ENCODE measurements at regions not wholly inside any gene's neighbourhood (a gene's known extent, or its start where the extent isn't known, plus 50 kb on each side); places are given as distances from the start of the nearest gene placed in this dataset.

DNA sequence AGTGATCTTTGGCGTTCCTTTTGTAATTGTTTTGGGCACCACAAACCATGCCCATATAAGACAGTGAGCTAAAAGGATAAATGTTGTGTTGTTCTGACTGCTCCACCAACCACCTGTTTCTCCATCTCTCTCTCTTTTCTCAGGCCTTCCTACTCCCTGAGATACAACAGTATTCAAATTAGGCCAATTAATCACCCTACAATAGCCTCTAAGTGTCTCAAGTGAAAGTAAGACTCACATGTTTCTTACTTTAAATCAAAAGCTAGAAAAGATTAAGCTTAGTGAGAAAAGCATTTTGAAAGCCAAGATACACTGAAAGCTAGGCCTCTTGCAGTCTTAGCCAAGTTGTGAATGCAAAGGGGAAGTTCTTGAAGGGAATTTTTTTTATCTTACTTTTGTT, 268.8 kb upstream of the NREP start:
- DNase-seq (ENCODE audit: low read depth) = no peak

DNA sequence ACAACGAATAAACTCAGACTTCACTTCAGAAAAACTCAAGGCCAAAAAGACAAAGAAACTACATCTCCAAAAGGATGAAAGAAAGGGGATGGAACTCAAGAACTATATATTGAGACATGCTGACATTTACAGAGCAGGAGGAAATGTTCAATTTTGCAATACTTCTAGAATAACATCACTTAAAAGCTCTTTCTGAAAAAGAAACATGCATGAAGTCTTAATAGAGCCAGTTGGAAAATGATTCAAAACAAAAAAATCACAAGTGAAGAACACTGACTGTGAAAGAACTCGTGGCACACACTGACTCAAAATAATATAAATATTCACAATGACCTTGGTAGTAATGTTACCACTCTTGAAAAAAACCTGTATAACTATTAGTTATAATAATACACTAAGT, 267.8 kb upstream of the NREP start:
- DNase-seq (ENCODE audit: low read depth) = peak; percentile 54

DNA sequence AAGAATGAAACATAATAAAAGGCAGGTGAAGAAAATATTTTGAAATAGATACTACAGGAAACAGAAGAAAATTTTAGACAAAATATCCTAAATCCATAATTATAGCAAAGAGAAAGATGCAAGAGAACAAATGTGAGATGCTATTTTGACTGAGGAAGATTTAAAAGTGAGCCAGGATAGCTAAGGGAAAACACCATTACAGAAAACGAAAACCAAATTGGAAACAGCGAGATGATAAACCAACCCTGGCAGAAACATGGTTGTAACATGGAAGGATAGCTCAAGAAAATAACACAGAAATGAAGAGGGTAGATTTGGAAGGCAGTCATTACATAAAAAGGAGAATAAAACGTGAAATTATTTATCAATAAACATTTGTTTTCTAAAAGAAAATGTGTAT, 267.2 kb upstream of the NREP start:
- DNase-seq (ENCODE audit: low read depth) = no peak

DNA sequence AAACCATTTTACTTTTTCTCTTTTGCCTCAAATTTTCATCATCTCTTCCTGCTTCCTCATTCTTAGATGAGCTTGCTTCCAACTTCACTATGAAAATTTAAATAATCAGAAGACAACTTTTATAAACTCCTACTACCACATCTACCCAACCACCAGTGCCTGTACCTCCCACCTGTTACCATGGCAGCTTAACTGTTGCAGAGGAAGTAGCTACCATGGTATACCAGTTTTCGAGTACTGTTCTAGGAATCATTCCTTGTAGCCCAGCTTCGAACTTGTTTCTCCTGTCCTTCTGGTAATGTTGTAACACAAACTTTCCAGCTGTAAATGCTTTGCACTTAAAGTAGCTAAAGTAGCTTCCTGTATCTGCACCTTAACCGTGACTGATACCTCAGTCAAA, 266.8 kb upstream of the NREP start:
- no peak for DNase-seq (ENCODE audit: low read depth)

DNA sequence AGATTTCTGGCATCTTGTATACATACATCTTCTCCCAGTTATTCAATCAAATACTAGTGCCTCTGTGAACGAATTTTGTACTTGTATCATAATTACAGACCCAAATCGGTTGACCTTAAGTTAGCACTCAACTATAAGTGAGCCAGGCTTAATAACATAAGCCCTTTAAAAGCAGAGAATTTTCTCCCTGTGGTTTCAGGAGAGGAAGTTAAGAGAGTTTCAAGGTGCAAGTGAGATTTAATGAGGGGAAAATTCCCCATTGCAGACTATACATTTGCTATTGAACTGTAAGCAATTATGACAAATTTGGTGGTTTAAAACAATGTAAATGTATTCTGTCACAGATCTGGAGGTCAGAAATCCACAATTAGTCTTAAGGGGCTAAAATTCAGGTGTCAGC, 261.9 kb upstream of the NREP start:
- DNase-seq (ENCODE audit: low read depth) = no peak

DNA sequence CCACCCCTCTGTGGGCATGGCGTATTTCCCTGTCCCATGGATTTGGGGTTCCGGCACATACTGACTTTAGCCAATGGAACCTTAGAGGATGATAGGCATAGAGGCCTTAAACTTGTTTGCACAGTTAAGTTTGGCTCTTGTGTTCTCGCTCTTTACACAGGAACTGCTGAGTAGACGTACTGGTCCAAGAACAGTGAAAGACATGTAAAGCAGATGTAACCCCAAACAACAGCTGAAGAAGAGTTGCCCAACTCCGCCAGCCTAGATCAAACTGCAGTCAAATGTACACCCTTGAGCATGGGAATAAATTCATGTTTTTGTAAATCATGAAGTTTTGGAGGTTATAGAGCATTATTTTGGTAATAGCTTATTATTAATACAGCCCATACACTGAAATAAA, 260.0 kb upstream of the NREP start:
- no peak for DNase-seq (ENCODE audit: low read depth)

DNA sequence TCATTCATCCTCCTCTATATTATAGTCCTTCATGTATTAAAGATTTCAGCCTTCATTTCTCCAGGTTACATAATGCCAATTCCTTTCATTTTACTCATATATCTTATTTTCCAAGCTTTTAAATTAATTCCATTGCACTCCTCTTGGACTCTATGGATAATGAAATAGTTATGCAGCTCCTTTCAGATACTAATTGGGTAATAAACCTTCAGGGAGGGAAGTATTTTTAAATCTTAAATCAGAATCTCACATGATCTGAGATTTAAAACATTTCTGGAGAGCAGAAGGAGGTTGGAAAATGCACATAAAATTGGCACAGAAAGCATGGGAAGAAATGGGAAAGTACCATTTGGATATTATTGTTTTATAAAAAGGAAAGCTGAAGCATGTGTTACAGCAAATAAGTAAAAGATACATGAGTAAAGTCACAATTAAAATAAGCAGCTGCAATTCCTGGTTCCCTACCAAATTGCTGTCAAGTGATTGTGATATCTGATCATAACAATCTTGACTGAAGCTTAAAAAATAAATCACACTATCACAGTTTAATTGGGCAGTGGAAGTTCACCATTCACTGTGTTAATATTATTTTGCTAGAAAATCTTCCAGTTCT, 257.9 kb upstream of the NREP start:
- no peak for DNase-seq (ENCODE audit: low read depth)

DNA sequence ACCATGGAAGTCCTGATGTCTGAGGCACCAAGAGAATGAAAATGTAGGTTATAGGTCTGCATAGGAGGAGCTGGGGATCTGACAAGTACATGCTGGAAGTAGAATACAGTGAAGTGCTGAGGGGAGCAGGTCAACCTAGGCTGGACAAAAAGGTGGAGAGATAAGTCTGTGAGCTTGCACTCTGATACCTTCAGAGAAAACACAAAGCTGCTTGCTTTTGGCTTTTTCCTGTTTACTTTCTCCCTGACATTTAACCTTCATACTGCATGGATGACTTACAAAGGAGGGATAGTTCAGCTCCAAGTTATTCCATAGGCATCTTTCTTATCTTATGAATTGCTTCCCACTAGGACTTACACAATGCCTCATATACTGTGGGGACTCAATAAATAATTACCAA, 256.7 kb upstream of the NREP start:
- DNase-seq (ENCODE audit: low read depth) = no peak

DNA sequence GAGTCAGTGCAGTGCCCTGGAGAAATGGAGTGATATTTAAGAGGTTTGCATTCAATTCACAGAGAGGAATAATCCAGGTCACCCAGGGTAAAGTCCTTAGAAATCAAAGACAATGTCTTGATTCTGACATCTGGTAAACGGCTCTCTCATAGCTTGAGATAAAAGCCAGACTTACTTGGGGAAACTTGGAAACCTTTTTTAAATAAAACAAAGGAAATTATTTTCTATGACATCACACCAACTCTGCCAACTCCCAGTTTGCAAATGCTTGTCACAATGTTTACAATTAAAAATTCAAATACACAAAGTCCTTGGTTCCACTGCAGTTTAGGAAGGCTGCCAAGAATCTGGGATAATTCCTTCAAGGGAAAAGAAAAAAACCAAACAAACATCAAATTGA, 255.1 kb upstream of the NREP start:
- peak; percentile 37 for DNase-seq (ENCODE audit: low read depth)

DNA sequence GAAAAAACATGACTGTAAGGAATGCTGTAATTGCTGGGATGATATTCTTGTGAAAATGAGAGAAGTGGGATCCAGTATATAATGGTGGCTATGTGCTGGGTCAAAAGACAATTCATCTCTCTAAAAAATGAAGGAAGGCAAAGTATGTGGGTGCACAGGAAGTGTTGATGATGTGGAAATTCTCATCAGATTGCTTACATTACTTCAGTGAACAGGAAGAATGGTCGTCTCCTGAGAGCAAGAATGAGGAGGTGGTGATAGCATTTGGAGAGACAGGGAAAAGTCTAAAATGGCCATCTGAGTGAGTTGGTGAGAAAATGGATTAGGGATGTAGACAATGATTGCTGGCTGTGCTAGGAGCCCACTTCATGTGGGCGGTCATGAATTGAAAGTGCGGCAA, 253.5 kb upstream of the NREP start:
- no peak for DNase-seq (ENCODE audit: low read depth)

DNA sequence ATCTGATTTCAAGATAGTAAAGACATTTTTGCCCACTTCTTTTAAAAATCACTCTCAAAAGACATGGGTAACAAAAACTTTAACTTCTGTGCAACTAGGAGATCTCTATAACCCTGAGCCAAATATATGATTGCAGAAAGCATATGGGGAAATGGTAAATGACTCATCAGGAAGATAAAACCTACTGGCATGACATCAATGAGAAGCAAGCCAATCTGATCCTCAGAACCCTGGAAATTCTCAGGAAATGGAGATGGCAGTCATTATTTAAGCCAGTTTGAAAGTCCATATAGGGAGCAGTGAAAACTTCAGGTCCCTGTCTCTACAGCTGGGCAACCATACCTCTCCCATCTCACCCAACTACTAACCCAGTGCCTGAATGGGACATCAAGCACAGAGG, 249.7 kb upstream of the NREP start:
- DNase-seq (ENCODE audit: low read depth) = peak; percentile 79

DNA sequence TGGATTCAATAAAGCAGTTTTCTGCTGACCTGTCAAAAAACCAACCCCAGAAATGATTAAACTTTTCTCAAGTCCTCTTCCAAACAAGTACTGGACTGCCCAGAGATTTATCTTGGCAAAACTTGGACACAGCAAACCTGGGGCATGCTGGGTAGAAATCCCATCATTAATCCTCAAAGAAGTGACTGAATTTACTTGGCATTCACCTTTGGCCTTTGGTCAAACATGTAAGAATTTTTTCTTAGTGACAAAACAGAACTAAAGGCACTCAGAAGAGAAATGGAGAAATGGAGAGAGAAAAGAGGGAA, 248.6 kb upstream of the NREP start:
- DNase-seq (ENCODE audit: low read depth) = peak; percentile 53

DNA sequence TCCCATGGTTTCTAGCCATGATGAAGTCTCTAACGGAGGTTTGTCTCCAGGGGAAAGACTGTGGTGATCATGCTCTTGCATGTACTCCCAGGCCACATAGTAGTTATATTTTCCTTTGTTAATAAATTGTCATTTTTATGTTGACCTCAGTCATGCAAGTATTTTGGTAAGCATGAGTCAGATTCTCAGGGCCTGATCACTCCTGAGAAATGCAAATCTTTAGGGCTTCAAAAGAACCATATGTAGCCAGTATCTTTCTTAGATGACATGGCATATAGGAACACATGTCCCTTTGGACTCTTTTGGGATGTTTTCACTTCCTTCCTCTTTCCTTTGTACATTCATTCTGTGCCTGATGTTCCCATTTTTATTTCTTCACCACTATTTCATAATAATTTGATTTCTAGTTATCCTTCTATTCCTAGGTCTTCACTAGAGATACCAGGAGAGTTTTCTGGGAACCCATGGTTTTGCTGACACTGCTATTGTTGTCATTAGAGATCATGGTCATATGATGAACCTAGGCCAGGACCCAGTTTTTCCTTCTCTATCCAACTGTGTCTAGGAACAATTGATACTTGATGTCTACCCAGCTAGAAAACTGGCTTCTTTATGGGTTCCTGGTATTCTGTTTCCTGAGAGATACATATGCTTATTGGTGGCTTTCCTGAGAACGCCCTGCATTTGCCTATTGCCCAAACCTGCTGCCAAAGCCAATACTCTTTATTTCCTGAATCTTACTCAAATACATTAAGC, 248.1 kb upstream of the NREP start:
- peak; percentile 78 for DNase-seq (ENCODE audit: low read depth)

DNA sequence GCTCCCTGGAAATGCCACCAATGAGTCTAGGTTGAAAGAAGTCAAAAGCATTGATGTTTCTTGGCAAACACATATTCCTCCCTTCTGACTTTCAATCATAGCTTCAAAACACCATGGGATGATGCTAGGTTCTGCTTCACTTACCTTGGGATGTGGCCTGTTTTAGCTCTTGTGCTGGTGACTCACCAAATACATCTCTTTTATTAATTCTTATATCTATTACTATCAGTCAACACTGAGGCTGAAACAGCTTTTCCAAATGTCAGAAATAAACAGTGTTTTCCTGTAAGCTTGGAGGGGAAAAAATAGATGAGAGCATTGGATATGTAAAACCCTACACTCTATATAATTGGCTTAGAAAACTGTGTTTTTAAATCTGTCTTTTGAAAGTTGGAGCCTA, 245.4 kb upstream of the NREP start:
- peak; percentile 38 for DNase-seq (ENCODE audit: low read depth)

DNA sequence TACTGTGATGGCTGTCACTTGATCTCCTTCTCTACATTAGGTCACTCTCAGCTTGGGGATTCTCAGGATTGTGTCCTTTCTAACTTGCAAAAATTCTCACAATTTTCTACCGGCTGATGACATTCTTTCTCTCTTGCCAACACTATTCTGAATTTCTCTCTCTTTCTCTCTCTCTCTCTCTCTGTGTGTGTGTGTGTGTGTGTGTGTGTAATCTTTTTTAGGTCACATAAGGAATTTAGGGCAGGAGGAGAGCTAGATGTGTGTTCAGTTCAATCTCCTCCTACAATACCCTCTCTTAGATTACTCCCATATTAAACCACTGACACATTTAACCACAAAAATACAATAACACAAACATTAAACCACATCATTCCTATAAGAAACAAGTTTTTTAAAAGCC, 242.3 kb upstream of the NREP start:
- peak; percentile 93 for DNase-seq (ENCODE audit: low read depth)

DNA sequence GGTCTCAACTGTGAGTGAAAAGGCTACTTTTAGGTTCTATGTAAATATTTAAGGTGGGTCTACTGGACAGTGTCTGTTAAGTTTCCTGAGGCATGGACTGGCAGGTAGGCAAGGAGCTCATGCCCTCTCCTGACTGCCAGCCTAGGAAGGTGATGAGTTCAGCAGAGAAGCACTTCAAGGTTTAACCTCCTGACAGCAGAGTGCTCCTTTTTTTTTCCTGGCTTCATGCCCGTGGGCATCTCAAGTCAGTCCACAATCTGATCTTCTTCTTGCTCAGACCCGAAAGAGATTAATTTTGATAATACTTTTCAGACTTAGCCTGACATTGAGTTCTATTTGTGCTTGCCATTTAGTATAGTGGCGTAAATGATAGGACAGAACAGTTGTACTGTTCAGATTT, 241.9 kb upstream of the NREP start:
- DNase-seq (ENCODE audit: low read depth) = peak; percentile 45

DNA sequence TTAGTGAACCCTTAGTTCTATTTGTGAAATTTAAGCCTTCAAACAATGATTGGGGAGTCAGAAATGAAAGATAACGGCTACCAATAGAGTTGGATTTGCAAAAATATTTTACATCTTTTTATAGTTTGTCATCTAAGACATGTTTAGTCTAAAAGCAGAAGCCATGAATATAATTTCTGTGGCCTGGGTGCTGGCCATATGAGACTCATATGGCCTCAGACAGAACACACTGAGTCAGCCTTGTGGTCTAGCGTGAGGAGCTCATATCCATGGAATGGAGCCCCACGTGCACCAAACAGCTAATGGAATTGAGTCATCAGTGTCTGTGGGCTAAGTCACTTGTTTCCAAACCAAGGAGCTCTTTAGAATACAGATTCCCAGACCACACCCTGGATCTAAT, 240.7 kb upstream of the NREP start:
- peak; percentile 100 for DNase-seq (ENCODE audit: low read depth)

DNA sequence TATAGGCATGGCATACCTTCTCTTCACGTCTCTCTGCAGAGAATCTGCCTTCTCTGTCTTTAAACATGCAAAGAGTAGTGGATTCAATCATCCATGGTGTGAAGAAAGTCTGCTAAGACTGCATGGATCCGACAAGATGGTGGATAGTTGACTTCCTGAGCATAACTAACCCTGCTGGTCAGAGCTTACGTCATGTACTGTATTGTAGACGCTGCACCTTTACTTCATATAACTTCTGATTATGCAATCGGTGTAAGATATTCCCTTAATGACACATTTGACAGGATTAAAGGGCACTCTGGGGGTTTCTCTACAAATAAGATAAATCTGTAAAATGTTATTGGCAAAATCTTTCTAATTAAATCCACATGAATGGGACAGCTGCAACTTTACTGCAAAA, 240.3 kb upstream of the NREP start:
- DNase-seq (ENCODE audit: low read depth) = peak; percentile 92

DNA sequence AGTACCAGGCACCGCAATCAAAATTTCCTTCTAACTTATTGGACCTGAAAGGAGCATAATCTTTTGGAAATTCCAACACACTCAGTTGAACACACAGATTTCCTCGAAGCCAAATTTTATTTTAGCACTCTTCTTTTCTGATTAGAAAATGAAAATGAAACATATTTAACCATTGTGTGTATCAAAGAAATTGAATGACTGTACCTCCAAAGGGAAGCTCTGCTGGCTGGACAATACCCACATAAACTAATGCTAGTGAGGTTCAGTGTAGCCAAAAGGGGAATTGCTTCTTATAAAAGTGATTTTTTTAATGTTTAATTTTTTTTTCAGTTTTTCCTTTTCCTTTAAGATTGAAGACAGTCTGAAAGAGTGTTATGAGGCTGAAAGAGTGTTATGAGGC, 239.6 kb upstream of the NREP start:
- no peak for DNase-seq (ENCODE audit: low read depth)

DNA sequence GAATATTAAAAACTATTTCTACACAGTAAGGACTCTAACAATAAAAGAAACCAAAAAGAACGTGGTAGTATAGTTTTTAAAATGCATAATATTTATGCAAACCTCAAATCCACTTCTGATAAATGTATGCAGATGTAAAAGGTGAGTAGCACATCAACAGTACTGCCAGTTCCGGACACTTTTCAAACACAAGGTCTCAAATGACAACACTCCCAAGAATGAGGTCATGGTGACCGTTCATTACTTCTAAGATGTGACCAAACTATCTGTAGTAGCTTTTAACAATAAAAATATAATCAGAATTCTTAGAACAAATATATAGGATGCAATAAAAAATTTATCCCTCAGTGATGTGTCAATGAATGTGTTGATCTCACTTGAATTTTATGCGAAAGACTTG, 238.7 kb upstream of the NREP start:
- no peak for DNase-seq (ENCODE audit: low read depth)

DNA sequence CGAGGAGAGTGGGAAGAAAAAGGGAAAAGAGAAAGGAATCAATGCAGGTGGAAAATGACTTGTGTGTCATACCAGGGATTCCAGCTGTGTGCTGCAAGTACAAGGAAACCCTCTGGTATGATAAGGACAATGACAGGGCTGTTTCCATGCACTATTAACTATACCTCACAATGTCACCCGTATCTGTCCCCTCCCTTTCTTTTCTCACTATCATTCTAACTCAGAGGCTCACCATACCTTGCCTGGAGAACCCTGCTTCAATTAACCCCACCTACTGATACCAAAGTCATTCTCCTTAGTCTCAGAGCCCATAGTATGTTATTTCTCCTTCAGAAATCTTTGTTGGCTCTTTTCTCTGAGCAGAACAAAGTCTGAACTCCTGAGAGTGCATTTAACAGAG, 236.2 kb upstream of the NREP start:
- no peak for DNase-seq (ENCODE audit: low read depth)

DNA sequence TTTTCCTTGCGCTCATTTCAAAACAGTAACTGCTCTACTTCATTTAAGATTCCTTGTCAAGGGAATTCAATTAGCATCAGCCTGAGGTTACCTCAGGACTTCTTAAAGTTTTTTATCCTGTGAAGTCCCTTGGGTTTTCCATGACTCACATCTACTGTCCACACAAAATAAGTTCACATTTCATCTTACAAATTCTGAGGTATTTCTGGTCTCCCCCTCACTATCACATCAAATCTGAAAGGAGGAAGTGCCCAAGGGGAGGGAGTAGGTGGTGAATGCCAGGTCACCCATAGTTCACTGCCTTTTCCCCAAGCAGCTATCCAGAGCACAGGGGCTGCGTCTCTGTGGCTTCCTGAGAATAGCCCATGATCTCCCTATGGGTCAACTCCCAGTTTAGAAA, 227.1 kb upstream of the NREP start:
- DNase-seq (ENCODE audit: low read depth) = peak; percentile 88

DNA sequence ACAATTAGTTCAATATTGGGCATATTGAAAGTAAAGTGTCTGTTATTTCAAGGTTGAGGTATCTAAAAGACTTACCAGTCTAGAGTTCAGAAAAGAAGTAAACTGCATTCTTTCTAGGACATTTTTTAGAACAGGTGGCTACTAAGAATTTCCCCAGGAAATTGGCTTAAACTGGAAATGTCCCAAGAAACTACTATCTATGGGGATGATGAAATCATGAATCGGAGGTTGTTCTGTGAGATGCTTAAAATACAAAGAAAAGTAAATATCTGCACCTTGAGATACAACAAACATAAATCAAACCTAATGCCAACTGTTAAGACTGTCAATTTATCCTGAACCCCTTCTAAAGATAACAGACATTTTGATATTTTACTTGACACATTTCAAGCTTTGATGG, 226.5 kb upstream of the NREP start:
- no peak for DNase-seq (ENCODE audit: low read depth)

DNA sequence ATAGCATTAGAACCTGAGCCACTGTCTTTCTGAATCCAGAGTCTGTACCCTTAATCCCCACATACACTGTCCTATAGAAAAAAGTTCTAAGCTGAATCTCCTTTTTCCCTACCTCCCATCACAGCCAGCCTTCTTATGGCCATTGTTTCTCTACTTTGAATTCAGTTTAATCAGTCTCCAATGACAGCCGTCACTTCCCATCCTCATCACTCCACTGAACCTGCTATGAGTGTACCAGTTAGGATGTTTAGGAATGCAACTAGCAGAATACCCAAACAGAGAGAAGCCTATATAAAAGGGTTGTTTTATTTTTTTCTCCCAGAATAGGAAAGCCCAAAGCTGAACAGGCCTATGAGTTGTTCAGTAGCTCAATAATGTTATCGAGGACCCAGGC, 220.4 kb upstream of the NREP start:
- DNase-seq (ENCODE audit: low read depth) = no peak

Data from iris pigment epithelial cell (primary cell).